DMS153 (cell line): ENCODE measurements at regions not wholly inside any gene's neighbourhood (a gene's known extent, or its start where the extent isn't known, plus 50 kb on each side); places are given as distances from the start of the nearest gene placed in this dataset.
"Not testable (repeated sequence)": the region's sequence is repeated elsewhere in the genome, so short reads cannot be mapped to it uniquely, and the experiment has no call there.

Source experiments
- DNase-seq: peaks from one replicate; lab custom pipeline; 2025; lab: John Stamatoyannopoulos, UW

DNA sequence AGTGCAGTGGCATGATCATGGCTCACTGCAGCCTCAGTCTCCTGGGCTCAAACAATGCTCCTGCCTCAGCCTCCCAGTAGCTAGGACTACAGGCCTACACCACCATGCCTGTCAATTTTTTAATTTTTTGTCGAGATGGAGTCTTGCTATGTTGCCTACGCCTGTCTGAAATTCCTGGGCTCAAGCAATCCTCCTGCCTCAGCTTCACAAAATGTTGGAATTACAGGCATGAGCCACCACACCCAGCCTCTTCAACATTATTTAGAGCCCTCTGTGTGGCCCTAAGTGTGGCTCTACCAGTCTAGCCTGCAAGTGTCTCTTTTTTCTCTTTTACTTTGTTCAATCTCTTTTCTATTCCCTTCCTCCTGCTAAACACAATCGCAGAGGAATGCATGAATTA, 154.4 kb upstream of the EPB41L4A start:
- no peak for DNase-seq

DNA sequence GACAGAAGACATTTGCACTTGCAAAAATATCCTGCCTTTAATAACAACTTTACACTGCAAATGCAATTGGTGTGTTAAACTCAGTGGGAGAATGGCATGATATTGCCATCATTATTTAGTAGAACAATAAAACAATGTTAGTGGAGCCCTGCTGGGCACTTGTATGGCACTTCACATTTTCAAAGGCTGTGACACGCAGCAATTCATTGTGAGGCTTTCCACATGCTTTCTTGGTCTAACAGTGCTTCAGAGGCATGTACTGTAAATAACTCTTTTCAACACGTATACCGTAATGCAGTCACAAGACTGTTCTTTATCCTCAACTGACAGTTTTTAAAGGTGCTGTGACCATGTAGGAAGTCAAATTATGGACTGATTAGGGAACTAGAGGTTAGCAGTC, 155.5 kb upstream of the EPB41L4A start:
- DNase-seq = peak; percentile 5

DNA sequence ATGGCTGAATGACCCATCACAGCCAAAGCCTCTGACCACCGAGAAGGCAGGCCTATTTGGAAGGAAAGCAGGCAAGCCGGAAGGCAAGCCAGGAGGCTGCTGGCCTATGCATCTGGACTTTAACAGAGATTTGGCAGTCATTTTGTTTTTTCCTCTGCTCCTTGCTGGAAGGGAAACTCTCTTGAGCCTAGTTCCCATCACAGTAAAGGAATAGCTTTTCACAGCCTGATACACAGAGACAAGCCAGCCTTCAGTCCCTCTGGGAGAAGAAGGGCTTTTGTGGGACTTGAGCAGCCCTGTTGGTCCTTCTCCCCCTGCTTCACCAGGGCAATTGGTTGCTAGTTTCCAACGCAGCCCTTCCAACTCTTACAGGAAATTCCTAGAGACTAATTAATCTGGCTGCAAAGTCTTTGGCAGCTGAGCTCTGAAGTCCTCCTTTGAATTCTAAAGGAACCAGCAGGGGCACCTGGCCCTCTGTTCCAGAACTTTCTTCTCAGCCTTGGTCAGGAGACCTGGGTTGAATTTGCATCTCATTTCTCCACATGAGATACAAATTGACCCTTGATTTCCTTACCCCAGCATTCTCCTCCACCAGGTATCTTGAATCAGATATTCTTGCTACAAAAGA, 157.3 kb upstream of the EPB41L4A start:
- DNase-seq = no peak

DNA sequence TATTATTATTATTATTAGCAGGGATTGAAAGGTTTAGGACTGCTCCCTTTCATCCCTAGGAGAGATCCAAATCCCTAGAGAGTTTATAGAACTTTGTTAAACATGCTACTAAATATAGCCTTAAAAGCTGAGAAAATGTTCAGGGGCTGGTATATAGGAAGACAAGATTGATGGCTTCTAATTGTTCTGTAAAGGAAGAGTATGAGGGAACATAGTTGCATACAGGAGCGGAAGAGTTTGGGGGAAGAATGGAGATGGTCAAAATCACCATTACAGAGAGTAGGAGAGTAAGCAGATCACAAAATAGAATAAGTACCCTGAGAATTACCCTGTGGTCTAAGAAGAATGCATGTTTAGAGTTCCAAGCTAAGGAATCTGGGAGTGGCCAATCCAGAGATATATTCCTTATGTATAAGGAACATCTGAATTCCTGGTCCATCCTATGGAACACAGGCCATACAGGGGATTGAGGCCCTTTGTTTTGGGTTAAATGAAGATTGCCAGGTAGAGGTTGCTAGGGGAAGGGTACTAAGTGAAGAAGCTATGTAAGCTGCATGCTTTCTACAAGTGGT, 158.0 kb upstream of the APC start:
- DNase-seq = no peak

DNA sequence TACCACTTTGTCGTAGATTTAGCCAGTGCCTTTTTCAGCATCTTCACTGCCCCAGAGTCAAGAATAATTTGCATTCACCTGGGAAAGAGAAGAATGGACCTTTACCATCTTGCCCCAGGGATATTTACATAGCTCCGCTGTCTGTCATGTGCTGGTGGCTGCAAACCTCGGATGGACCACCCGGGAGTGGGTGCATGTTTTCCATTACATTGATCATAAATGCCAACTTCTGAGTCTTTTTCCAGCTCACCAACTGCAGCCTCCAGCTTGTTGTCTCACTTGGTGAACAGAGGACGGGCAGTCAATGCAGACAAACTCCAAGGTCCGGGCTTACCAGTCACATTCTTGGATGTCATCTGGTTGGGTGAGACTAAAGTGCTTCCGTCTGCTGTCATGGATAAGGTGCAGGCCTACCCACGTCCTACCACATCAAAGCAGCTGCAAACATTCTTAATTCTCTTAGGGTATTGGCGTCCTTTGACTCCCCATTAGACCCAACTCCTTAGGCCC, 155.8 kb upstream of the APC start:
- no peak for DNase-seq

DNA sequence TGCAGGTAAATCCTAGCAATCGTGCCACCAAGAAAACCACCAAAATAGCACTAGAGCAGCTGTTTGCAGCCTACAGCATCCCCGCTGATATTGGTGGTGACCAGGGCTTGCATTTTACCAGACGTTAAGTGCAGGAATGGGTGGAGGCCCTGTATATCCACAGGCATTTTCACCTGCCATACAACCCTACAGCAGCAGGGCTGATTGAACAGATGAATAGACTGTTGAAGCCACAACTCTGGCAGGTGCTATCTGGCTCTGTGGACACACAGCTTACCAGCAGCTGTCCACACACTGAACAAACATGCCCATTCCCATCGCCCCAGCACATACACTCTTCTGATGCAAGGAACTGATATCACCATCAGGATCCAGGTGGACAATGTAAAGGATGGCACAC, 154.5 kb upstream of the APC start:
- DNase-seq = peak; percentile 52

DNA sequence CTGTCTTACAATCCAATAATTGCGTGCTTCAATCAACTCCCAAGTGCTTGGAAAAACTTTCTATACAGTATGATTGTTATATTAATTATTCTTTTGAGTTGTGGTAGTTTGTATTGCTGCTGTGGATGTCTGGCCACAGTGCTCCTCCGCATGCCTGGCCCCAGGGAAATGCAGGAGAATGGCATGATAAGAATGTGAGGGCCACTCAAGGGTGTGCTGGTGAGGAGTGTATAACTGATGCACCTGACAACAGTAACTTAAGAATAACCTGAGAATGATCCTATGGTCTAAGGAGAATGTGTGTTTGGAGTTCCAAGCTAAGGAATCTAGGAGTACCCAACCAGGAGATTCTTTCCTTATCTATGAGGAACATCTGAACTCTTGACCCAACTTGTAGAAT, 152.9 kb upstream of the APC start:
- DNase-seq = no peak

DNA sequence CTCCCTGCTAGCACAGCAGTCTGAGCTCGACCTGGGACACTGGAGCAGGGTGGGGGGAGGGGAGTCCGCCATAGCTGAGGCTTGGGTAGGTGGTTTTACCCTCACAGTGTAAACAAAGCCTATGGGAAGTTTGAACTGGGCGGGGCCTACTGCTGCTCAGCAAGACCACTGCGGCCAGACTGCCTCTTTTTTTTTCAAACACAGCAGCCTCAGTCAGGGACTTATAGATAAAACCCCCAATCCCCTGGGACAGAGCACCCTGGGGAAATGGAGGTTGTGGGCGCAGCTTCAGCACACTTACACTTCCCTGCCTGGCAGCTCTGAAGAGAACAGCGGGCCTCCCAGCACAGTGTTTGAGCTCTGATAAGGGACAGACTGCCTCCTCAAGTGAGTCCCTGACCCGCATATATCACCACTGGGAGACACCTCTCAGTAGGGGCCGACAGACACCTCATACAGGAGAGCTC, 151.1 kb upstream of the APC start:
- DNase-seq = no peak

DNA sequence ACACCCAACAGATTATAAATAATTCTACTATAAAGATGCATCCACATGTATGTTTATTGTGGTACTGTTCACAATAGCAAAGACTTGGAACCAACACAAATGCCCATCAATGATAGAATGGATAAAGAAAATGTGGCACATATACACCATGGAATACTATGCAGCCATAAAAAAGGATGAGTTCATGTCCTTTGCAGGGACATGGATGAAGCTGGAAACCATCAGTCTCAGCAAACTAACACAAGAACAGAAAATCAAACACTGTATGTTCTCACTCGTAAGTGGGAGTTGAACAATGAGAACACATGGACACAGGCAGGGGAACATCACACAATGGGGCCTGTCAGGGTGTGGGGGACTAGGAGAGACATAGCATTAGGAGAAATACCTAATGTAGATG, 146.8 kb upstream of the APC start:
- DNase-seq = not testable (repeated sequence)

DNA sequence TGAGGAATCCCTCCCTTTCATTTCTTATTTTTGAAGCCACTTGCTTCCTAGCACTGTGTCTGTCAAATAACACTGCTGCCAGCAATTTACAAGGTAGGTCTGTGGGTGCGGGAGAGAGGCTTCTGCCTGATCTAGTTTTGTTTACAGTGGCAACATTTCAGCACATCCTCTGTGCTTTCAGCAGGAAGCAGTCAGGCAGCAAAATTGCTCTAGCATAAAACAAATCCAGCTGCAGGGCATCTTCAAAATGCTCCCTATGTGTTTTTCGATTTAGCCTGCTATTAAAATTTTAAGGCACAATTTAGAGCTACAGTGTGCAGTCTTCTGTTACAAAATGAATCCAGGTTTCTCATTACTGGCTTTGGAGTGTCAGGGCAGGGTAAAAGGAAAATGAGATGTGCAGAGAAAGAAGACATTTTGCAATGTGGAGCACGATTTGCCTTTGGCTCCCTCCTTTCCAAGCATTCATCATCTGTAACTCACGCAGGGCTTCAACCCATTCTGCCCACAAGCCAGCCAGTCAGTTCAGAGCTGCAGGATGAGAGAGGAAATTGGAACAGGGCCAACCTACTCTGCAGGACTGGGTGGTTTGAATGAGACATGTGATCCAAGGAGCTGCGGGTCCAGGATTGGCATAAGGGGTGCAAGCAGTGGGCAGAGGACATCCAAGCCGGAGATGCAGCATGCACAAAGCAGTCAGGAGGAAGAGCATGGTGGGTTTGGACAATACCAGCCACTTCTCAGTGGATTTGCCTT, 143.4 kb upstream of the APC start:
- no peak for DNase-seq

DNA sequence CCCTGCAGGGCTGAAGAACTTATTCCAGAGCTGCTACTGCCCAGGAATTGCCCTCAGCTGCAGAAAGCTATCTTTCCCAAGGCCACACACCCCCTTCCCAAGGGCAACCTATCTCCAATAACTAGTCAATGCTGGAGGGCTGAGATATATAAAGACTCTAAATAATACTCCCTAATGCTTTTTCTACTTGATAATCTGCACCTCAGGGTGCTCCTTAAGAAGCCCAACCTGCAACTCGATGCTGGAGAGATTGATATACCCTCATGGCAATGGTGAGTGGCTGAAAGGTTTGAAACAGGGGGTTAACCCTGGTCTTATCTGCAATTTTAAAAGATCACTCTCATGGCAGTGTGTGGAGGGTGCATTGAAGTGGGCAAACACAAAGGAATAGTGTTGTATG, 142.7 kb upstream of the APC start:
- DNase-seq = no peak

DNA sequence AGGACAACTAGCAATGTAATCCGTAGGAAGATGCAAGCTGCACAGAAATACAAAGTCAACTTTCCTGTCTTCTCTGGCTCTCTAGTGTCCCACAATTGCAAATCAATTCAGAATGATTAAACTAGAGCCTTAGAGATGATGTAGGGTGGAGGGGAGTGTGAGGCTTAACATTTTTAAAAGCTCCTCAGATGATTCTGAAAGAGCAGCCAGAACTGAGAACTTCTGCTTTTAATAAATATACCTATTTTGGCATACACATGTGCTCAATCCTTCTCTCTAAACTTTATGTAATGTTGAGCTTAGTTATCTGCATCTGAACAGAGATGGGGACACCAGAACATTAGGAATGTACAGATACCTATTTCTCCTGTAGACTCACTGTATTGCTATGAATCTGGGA, 139.9 kb upstream of the APC start:
- no peak for DNase-seq

DNA sequence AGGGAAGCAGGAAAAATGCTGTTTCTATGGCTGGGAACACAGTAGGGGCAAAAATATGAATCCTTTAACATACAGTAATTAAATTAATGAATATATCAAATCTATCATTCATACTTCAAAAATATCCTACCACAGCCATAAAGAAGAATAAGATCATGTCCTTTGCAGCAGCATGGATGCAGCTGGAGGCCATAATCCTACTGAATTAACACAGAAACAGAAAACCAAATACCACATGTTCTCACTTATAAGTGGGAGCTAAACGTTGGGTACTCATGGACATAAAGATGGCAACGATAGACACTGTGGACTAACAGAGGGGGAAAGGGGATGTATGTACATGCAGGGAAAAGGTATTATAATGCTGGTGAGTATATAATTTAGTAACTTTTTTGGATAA, 137.2 kb upstream of the APC start:
- DNase-seq = not testable (repeated sequence)

DNA sequence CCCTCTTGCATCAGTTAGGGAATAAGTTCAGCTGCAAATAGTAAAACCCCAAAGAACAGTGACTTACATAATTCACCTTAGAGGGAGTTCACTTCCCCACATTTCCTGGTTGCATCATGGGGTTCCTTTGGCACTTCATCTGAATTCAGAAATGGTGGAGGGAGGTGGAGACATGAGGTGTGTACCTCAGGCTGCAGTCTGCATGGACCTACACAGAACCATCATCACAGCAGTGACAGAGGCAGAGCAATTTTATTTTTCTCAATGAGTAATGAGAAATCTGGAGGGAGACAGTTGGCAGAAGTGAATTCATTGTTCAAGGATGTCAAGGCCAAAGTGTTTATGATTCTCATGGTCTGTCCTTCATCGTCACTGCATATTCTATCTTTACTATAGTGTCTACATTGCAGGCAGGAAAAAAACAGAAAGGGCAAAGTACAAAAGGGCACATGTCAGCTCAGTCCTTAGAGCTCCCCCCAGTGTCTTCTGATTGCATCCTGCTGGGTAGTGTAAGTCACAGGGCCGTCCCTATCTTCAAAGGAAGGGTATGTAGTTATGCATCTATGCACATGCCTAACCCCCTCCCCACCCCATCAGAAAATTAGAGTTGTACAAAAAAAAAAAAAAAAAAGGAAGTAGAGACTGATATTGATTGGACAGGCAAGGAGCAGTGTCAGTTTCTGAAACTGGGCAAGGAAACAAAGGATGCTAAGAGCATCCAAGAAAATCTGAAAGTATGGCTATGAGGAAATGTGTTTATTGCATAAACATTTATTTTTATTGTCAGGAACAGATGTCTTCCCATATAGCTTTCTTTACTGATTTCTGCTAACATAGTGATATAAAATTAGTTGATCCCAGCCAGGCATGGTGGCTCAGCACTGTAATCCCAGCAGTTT, 132.7 kb upstream of the APC start:
- DNase-seq = no peak

DNA sequence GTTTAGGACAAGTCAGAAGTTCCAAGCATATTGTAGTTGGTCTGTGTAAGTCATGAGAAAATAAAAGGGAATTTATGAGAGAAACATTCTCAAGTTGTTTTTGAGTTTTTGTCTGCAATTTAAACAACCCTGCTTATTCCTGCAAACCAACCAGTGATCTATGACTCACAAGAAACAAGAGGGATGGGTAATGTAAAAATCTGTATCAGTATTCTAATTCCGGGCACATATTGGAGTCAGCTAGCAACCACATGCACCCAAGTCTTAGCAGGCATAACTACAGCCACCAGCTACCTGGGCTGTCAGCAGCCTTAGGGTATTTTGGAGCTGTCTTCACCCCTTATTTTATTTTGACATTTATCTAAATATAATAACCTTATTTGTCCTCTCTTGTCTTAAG, 128.7 kb upstream of the APC start:
- DNase-seq = no peak

DNA sequence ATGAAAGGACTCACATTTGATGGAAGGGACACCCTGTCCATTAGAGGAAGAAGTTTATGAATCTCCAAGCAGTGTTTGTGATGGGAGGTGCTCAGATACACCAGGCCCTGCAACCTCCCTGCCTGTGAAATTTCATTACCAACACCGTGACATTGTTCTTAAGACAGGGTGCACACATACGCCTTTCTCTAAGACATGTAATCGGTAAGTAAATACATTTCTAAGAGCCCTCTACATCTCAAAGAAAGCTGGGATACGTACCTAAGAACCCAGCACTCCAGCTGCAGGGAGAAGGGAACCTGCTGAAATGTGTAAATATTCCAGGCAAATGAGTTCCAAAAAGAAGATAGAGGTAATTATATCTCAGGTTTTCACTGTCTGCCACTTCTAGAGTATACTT, 125.0 kb upstream of the APC start:
- no peak for DNase-seq

DNA sequence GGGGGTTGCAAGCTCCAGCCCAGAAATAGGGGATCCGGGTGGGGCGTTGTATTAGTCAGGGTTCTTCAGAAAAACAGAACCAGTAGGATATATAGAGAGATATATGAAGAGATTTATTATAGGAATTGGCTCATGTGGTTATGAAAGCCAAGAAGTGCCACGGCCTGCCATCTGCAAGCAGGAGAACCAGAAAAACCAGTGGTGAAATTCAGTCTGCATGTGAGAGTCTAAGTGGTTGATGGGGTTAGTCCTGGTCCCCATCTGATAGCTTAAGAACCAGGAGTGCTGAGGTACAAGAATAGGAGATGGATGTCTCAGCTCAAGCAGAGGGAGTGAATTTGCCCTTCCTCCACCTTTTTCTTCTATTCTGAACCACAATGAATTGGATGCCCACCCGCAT, 123.4 kb upstream of the APC start:
- DNase-seq = no peak

DNA sequence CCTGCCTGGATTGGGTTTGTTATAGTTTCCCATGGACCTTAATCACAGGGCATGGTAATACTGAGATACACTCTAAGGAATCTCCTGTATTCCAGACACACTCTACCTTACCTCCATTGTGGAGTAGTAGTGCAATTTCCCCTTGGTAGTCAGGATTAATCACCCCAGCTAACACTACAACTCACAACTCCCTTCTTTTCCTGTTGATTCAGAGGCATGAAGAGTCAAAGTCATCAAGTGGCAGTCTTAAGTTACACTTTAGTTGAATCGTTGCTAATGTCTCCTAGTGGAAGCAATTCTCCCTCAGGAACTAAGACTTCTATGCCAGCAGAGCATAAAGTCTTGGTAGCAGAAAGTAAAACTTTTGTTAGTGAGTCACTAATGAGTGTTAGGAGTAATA, 122.7 kb upstream of the APC start:
- no peak for DNase-seq

DNA sequence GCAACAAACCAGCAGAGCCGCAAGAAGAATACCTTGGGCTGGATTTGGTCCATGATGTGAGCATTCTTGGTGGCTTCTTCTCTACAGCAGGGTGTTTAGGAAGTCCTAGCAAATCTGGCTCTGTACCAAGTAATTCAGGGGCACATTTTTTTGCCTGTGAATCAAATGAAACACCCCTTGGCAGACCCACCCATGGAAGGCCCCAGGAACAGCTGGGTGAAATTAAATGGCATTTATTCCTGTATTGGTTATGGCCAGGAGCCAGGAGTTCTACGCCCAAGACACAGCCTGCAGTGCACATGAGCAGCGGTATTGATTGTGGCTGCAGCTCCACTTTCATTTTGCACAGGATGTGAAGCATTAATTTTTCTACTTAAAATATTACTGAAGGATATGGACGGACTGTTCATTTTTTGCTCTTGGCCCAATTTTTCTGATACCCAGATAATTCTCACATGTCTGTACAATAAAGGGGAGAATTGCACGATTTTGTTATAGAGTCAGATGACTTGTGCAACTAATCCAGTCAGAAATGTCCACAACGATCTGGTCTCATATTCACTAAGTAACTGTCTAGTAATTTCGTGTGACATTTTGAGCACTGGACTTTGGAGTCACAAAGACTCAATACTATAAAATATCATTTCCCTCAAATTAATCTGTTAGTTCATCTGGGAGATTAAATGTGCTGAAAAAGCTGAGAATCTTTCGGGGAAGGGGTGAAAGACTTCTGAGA, 120.7 kb upstream of the APC start:
- DNase-seq = no peak

DNA sequence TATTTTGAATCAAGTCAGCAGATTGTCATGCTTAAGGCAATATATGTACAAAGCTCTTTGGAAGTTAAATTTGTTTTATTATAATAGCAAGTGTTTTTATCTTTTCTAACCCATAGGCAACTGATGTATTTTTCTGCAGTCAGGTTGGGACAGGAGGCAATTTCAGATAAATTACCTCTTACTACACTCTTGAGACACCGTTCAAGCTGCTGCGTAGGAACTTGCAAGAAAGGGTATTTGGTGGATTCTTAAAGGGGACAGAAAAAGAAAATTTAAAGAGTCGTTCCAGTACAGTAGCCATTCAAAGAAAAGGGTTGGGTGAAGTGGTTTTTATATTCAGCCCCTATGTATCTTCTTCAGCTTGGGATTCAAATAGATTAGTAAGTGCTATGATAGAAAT, 112.4 kb upstream of the APC start:
- DNase-seq = no peak

DNA sequence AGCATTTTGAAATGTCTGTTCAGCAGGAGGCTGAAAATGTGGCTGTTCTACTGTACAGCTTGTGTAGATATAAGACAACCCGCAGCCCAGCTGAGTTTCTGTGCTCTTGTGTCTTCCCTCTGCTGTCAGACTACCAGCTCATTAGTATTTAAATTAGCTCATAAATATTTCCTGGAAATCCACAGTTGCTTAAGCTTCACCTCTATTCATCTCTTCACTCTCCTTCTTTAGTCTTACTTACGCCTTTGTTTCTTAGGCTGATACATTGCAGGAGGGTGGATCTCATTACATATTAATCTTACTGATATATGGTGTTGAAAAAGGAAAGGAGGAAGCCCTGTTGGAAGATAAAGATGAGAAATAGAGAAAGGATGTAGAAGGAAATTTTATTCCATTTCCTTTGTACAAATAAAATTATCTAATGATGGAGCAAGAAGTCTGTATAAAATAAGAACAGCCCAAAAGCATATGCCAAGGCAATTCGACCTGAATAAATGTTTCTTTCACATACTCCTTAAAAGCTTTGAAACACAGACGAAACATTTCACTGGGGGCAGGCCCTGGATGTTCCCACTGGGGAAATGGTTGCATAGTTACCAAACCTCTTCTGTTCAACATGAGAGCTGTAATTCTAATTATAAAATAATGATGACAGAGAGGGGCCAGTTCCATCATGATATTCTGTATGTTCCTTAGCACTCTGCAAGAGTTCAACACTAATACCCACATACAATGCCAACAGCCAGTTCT, 111.8 kb upstream of the APC start:
- no peak for DNase-seq
